MM.1S (cell line): ENCODE measurements at regions not wholly inside any gene's neighbourhood (a gene's known extent, or its start where the extent isn't known, plus 50 kb on each side); places are given as distances from the start of the nearest gene placed in this dataset.
"Not testable (repeated sequence)": the region's sequence is repeated elsewhere in the genome, so short reads cannot be mapped to it uniquely, and the experiment has no call there.

Experiments used
- DNase-seq: peaks from one replicate; pipeline ENCODE4 v3.0.0-alpha.2; 2015
- H2AFZ ChIP-seq: fragments of 300-600 bp; sonication (generic); 2 replicates; pipeline ENCODE4 v1.6.0; 2016; ENCODE audit warnings: antibody characterized with exemption, low read length
- H3F3A ChIP-seq: fragments of 300-600 bp; sonication (generic); 2 replicates; pipeline ENCODE4 v1.6.1; 2016; ENCODE audit warnings: mild to moderate bottlenecking, antibody characterized with exemption, low read length, moderate library complexity, mixed read lengths; ENCODE audit not compliant: insufficient read depth
- H3K27ac ChIP-seq: fragments of 300-600 bp; sonication (generic); 2 replicates; pipeline ENCODE4 v1.5.1; 2016; ENCODE audit warnings: mild to moderate bottlenecking, low read length
- H3K27me3 ChIP-seq: fragments of 300-600 bp; sonication (generic); replicated peaks from 2 replicates; pipeline ENCODE4 v1.6.0; 2016; ENCODE audit warnings: low read length; ENCODE audit not compliant: insufficient read depth
- H3K36me3 ChIP-seq: fragments of 300-600 bp; sonication (generic); replicated peaks from 2 replicates; pipeline ENCODE4 v1.6.1; 2016; ENCODE audit warnings: mild to moderate bottlenecking, low read length, mixed read lengths; ENCODE audit not compliant: insufficient read depth
- H3K4me1 ChIP-seq: fragments of 300-600 bp; sonication (generic); 2 replicates; pipeline ENCODE4 v1.6.1; 2016; ENCODE audit warnings: low read length, mixed read lengths
- H3K4me2 ChIP-seq: fragments of 300-600 bp; sonication (generic); 2 replicates; pipeline ENCODE4 v1.6.0; 2016; ENCODE audit warnings: low read depth, low read length
- H3K4me3 ChIP-seq: fragments of 300-600 bp; sonication (generic); 2 replicates; pipeline ENCODE4 v1.5.1; 2016; ENCODE audit warnings: low read length, mixed read lengths
- H3K79me2 ChIP-seq: fragments of 300-600 bp; sonication (generic); 2 replicates; pipeline ENCODE4 v1.6.1; 2016; ENCODE audit warnings: mixed run types, low read length, mixed read lengths
- H3K9ac ChIP-seq: fragments of 300-600 bp; sonication (generic); 2 replicates; pipeline ENCODE4 v1.6.1; 2016; ENCODE audit warnings: low read length, mixed read lengths
- H3K9me2 ChIP-seq: fragments of 300-600 bp; sonication (generic); replicated peaks from 2 replicates; pipeline ENCODE4 v1.6.1; 2016; ENCODE audit warnings: mild to moderate bottlenecking, low read length, mixed read lengths; ENCODE audit not compliant: insufficient read depth
- H3K9me3 ChIP-seq: fragments of 300-600 bp; sonication (generic); replicated peaks from 2 replicates; pipeline ENCODE4 v1.6.1; 2016; ENCODE audit warnings: mild to moderate bottlenecking, low read length, mixed read lengths; ENCODE audit not compliant: insufficient read depth
- H4K20me1 ChIP-seq: fragments of 300-600 bp; sonication (generic); 2 replicates; pipeline ENCODE4 v1.6.1; 2016; ENCODE audit warnings: mild to moderate bottlenecking, low read length, moderate library complexity, mixed read lengths; ENCODE audit not compliant: insufficient read depth
- CTCF ChIP-seq: fragments of 300-600 bp; sonication (generic); IDR thresholded peaks from 2 replicates; pipeline ENCODE4 v1.5.1; 2016; ENCODE audit warnings: antibody characterized with exemption, low read length, mixed read lengths
- EZH2 ChIP-seq: fragments of 300-600 bp; sonication (generic); optimal IDR thresholded peaks from 2 replicates; pipeline ENCODE3; 2017; ENCODE audit warnings: low read depth, mild to moderate bottlenecking, antibody characterized with exemption, low read length, mixed read lengths
- EZH2phosphoT487 ChIP-seq: fragments of 300-600 bp; sonication (generic); IDR thresholded peaks from 2 replicates; pipeline ENCODE4 v1.6.1; 2018; ENCODE audit warnings: antibody characterized with exemption, low read length

GRCh38 chr18:37838083-37838482 lies 272.5 kb upstream of the CELF4 start:
- no peak for TF ChIP-seq CTCF
- no peak for TF ChIP-seq EZH2phosphoT487
- no peak for TF ChIP-seq EZH2
- no peak overlapping the region for H2AFZ ChIP-seq

GRCh38 chr18:37836071-37836970 lies 270.7 kb upstream of the CELF4 start:
- H3K9me2 ChIP-seq, result no peaks in the 10 kb centered on the region
- no peak overlapping the region for H3K4me3 ChIP-seq
- no peaks in the 10 kb centered on the region for H3K79me2 ChIP-seq
- H3K27me3 ChIP-seq, result no peaks in the 10 kb centered on the region
- H2AFZ ChIP-seq, result no peak overlapping the region
- H3K9me3 ChIP-seq, result no peaks in the 10 kb centered on the region
- no peak overlapping the region for H3K4me2 ChIP-seq
- H4K20me1 ChIP-seq, result no peaks in the 10 kb centered on the region
- DNase-seq, result no peak
- no peaks in the 10 kb centered on the region for H3F3A ChIP-seq
- H3K4me1 ChIP-seq, result no peaks in the 10 kb centered on the region
- no peak overlapping the region for H3K27ac ChIP-seq
- no peak overlapping the region for H3K9ac ChIP-seq
- TF ChIP-seq EZH2 (no peak), CTCF (no peak), EZH2phosphoT487 (no peak)
- H3K36me3 ChIP-seq, result no peaks in the 10 kb centered on the region

More at GRCh38 chr18:37838083-37838482, 272.5 kb upstream of the CELF4 start:
- Histone ChIP-seq H3K27ac (no peak overlapping the region), H4K20me1 (no peaks in the 10 kb centered on the region), H3K9me2 (no peaks in the 10 kb centered on the region), H3K9ac (no peak overlapping the region), H3K4me3 (no peak overlapping the region), H3K79me2 (no peaks in the 10 kb centered on the region), H3F3A (no peaks in the 10 kb centered on the region), H3K9me3 (no peaks in the 10 kb centered on the region), H3K4me2 (no peak overlapping the region), H3K27me3 (no peaks in the 10 kb centered on the region), H3K4me1 (no peaks in the 10 kb centered on the region), H3K36me3 (no peaks in the 10 kb centered on the region)
- no peak for DNase-seq

GRCh38 chr18:37832010-37832695 lies 266.6 kb upstream of the CELF4 start:
- not testable (repeated sequence) for DNase-seq, H3K79me2 ChIP-seq, H2AFZ ChIP-seq, H3K36me3 ChIP-seq, H3K27ac ChIP-seq, H3K27me3 ChIP-seq, H3K4me1 ChIP-seq, H3K9me3 ChIP-seq, H3K9ac ChIP-seq, H4K20me1 ChIP-seq, H3K4me2 ChIP-seq, H3K4me3 ChIP-seq, H3K9me2 ChIP-seq, H3F3A ChIP-seq

- no peak overlapping the region for H2AFZ ChIP-seq
- no peak overlapping the region for H3K27ac ChIP-seq
- H3K36me3 ChIP-seq, result no peaks in the 10 kb centered on the region
- H3K4me2 ChIP-seq, result no peak overlapping the region
- H3K4me3 ChIP-seq, result no peak overlapping the region
- H3K79me2 ChIP-seq, result no peaks in the 10 kb centered on the region
- H3K9me3 ChIP-seq, result no peaks in the 10 kb centered on the region
- no peaks in the 10 kb centered on the region for H4K20me1 ChIP-seq
- H3F3A ChIP-seq, result no peaks in the 10 kb centered on the region
- no peaks in the 10 kb centered on the region for H3K27me3 ChIP-seq
- no peak overlapping the region for H3K9ac ChIP-seq
- no peak for DNase-seq
- TF ChIP-seq EZH2 (no peak), EZH2phosphoT487 (no peak), CTCF (no peak)
- no peaks in the 10 kb centered on the region for H3K4me1 ChIP-seq
- H3K9me2 ChIP-seq, result no peaks in the 10 kb centered on the region
Observed at GRCh38 chr18:37812961-37813360, 247.4 kb upstream of the CELF4 start.
